ENCODE measurements at regions not wholly inside any gene's neighbourhood (a gene's known extent, or its start where the extent isn't known, plus 50 kb on each side); places are given as distances from the start of the nearest gene placed in this dataset.
"Not testable (repeated sequence)": the region's sequence is repeated elsewhere in the genome, so short reads cannot be mapped to it uniquely, and the experiment has no call there.

- DNase-seq: no peak
Observed at GRCh38 chr4:103305355-103305754, 107.2 kb upstream of the CENPE start.

GRCh38 chr4:103303011-103303410 is 104.9 kb upstream of the CENPE start:
- DNase-seq: no peak

GRCh38 chr4:103292959-103293358 is 94.8 kb upstream of the CENPE start:
- no peak for DNase-seq

- no peak for DNase-seq
Observed at GRCh38 chr4:103292373-103292772, 94.2 kb upstream of the CENPE start.

GRCh38 chr4:103289186-103289585 is 91.0 kb upstream of the CENPE start:
- DNase-seq: no peak

GRCh38 chr4:103272174-103272573 is 74.0 kb upstream of the CENPE start:
- no peak for DNase-seq

GRCh38 chr4:103268746-103269145 is 70.6 kb upstream of the CENPE start:
- no peak for DNase-seq

- no peak for DNase-seq
Observed at GRCh38 chr4:103264905-103265304, 66.8 kb upstream of the CENPE start.

GRCh38 chr4:103256068-103256467 is 57.9 kb upstream of the CENPE start:
- DNase-seq: not testable (repeated sequence)

Data from hematopoietic multipotent progenitor cell treated with erythropoietin and hydrocortisone succinate and interleukin-3 and kit ligand, for 4 days (in vitro differentiated cells).